Activated CD4-positive, alpha-beta T cell treated with anti-CD3 and anti-CD28 coated beads, Interleukin-2, Interleukin-6, amounts not matched to agents 100 ng/mL and 50 ng/mL, durations not matched to agents 16 hours and 8 hours (primary cell): ENCODE measurements at regions not wholly inside any gene's neighbourhood (a gene's known extent, or its start where the extent isn't known, plus 50 kb on each side); places are given as distances from the start of the nearest gene placed in this dataset.

Source experiments
- DNase-seq: peaks from one replicate; pipeline ENCODE4 v3.0.0-alpha.2; 2020

DNA sequence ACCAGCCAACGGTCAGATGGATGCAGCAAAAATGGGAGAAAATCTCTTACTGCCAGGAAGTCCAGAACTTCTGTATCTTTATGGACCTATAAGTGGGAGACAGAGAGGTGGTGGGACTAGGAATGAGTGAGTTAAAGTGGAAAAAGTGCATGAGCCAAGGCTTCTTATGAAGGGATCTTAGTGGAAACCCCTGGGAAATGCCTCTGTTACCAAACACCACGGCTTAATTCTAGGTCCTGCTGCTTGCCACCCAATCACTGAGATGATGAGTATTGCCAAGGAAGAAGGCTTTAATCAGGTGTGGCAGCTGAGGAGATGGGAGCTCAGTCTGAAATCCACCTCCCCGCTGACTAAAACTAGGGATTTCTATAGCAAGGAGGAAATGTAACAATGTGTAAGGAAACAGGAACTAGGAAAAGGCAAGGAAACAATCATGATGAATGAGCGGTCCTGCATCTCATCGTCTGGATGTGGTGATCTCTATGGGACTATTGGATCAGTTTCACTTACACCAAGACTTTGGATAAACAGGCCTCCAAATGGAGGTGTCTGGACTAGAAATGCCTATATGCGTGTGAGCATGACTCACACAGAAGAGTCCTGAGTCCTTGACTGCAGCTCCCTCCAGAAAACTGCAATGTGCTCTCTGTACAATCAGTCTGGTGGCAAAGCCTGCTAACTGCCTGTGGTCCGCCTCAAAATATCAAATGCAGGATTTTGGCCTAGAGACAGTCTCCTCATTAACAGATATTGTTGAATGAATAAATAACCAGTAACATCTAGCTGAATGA, 98.2 kb upstream of the PRR16 start:
- no peak for DNase-seq

DNA sequence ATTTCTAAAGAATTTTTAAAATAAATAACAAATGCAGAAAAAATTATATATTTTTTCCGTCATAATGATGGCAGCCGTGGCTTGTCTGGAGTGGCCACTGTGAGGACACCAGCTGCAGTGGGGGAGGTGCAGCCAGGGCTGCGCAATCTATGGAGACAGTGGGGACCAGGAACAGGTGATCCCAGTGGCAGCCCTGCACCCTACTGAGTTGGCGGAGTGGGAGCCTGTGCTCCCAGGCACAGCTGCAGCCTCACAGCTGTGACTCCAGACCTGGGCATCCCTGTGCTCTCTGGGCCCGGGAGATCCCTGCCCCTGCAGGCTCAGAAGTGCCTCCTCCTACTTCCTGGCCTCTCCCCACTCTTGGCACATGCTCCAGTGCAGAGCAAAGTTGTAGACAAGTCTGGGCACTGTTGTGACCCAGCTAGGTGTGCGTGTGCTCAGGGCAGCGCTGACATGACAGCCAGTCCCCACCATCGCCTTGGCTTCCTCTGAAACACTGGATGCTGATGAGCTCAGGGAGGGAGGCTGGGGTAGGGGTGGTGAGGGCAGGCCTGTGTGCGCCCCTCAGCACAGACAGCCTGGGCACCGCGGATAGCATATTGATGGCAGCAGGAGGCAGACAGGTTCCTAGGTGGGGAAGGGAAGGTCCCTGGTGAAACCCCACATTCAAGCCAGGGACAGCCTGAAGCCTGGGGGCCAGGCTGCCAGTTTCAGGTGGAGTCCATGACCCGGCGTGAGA, 96.0 kb upstream of the PRR16 start:
- no peak for DNase-seq

DNA sequence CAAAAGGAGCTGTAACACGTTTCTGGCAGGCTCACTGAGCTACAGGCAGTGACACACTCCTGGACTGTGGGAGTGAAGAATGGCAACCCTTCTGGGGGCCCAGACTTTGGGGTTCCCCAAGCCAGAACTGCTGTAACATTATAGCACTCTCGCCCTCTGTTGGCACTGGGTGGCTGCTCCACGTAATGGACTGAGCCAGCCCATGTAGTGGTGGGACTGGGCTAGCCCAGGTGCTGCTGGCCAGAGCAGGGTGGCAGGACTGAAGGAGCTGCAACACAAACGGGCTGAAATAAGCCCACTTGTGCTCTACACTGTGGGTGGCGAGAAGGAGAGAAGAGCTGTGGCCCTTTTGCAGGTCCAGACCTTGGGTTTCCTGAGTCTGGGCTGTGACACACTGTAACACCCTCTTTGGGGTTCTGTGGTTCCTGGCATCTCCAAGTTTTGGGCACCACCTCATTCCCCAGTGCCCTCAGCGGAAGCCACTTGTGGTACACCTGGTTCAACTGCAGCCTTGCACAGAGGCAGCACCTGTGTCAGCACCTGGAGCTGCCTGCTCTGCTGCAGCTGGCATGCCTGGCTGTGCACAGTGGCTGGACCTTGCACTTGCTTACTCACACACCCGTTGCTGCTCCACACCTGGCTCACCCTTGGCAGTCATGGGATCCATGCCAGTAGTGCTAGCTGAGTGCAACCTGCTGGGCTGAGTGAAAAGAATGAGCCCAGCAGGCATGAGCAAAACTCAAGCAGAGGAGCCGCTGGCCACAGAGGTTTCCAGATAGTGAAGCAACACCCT, 95.0 kb upstream of the PRR16 start:
- DNase-seq, result no peak

DNA sequence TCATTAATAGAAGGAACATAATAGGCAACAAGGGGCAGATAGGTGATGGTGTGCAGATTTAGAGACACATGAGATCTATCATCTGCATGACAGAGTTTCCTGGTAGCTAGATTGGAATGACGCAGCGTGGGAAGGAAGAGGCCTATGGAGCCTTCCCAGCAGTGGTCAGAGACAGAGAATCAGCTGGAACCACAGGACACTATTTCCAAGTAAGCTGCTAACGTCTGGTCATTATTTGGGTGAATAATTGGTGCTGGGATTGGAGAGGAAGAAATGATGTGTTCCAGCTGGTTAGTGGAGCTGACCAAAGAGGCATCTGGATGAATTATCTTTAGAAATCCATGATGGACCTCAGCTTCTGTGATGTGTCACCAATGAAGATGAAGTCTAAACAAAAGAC, 91.2 kb upstream of the PRR16 start:
- DNase-seq, result no peak

DNA sequence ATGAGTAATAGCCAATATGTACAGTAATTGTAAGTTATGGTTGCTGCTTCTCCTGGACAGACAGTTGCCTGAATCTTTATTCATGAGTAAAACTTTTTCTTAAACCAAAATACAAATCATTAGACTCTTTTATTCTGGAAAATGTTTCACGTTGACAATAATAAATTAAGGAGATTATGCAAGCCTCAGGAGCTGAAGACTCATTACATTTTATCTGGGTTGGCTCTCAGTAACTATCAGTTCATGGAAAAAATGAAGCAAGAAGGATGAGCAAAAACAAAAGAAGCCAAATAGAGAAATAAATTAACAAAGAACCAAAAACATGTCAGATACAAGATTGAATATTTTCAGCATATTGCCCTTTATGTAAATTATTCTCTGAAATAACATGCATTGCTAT, 88.9 kb upstream of the PRR16 start:
- DNase-seq, result no peak

DNA sequence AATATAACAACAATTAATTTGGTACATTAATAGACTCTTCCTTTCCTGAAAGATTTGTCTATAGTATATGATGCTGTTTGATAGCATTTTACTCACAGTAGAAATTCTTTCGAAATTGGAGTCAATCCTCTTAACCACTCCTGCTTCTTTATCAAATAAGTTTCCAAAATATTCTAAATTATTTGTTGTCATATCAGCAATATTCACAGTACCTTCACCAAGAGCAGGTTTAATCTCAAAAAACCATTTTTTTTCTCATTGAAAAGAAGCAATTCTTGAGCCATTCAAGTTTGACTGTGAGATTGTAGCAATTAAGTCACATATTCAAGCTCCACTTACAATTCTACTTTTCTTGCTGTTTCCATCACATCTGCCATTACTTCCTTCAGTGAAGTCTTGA, 83.5 kb upstream of the PRR16 start:
- no peak for DNase-seq

DNA sequence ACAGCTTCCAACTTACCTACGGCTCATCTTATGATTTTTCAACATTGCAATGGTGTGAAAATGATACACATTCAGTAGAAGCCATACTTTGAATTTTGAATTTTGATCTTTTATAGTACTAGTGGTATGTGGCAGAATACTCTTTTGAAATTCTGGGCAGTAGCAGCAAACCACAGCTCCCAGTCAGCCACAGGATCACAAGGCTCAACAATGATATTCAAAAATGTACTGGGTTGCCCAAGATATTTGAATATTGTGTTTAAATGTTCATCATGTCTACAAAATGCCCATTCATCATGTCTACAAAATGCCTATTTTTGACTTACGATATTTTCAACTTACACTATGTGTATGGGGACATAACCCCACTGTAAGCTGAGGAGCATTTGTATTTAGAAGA, 81.3 kb upstream of the PRR16 start:
- no peak for DNase-seq

DNA sequence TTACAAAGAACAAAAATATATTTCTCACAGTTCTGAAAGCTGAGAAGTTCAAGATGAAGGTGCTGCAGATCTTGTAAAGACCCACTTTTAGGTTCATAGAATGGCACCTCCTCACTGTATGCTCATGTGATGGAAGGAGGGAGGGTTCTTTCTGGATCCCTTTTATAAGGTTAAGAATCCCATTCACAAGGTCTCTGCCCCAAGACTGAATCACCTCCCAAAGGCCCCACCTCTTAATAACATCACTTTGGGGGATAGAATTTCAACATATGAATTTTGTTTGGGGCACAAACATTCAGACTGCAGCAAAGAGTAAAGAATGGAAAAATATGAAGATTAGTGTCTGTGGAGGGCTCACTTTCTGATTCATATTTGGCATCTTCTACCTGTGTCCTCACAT, 77.1 kb upstream of the PRR16 start:
- DNase-seq, result no peak

DNA sequence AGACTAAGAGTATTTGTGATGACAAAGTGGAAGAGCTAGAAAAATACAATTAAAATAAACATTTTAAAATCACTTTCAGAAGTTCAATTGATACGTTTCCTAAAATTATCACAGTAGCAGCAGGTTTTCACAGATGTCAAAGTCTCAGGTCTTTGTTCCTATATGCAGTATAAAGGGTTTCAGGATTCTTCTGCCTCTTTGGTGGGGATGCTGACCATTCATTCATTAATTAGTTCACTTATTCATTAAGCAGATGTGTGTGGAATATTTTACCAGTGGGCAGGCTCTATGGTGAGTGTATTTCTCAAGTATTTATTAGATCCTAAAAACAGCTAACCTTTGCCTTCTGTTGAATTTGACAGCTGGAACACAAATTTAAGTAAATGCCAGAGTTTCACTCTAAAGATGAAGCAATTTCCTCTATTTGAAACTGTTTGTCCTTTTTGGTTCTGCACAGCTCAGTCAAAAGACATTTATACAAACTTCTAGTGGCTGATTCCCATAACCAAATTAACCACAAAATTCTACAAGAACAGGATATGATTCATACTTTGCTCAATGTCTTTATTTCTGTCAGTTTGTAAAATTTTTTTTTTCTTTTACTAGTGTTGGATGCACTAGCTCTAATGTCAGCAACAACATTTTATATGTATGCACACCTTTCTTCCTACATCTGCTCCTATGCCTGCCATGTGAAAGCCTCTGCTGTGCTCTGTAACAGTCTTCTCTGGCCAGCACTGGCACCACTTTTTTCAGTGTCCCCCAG, 75.9 kb upstream of the PRR16 start:
- peak; percentile 35 for DNase-seq

DNA sequence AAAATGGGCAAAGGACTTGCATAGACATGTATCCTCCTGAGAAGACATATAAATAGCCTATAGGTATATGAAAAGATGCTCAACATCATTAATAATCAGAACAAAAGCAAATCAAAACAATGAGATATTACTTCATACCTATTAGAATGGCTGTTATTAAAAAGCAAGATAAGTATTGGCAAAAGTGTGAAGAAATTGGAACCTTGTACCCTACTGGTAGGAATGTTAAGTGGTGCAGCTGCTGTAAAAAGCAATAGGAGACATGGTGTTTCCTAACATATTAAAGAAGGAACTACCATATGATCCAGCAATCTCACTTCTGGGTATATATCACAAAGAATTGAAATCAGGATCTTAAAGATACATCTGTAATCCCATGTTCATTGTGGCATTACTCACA, 69.8 kb upstream of the PRR16 start:
- DNase-seq, result no peak

DNA sequence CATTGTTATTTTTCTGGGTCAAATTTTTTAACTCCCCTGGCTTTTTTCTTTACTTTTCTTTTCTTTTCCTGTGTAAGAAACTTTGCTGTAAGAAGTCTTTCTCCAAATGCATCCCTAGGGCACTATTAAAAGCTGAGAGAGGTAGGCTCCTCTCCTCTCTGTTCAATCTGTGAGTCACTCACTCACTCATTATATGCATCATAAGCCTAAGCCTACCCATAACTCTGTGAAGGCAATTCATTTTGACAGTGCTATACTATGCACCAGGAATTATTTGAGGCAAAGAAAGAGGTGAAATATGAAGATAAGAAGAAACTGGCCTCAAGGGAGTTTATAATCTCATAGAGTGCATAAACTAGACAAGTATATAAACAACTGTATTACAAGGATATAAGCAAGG, 67.9 kb upstream of the PRR16 start:
- DNase-seq, result no peak

DNA sequence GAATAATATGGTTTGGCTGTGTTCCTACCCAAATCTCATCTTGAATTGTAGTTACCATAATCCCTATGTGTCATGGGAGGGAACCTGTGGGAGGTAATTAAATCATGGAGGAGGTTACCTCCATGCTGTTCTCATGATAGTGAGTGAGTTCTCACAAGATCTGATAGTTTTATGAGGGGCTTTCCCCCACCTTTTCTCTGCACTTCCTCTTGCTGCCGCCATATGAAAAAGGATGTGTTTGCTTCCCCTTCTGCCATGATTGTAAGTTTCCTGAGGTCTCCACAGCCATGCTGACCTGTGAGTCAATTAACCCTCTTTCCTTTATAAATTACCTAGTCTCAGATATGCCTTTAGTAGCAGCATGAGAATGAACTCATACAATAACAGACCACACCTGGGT, 63.7 kb upstream of the PRR16 start:
- no peak for DNase-seq

DNA sequence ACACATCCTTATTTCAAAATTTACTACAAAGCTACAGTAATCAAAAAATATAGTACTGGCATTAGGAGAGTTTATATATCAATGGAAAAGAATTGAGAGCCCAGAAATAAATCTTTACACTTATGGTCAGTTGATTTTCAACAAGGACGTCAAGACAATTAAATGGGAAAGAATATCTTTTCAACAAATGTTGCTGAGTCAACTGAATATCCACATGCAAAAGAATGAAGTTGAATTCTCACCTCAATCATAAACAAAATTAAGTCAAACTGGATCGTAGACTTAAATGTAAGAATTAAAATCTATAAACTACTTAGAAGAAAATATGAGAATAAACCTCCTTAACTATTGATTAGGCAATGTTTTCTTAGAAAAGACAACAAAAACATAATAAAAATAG, 61.5 kb upstream of the PRR16 start:
- no peak for DNase-seq

DNA sequence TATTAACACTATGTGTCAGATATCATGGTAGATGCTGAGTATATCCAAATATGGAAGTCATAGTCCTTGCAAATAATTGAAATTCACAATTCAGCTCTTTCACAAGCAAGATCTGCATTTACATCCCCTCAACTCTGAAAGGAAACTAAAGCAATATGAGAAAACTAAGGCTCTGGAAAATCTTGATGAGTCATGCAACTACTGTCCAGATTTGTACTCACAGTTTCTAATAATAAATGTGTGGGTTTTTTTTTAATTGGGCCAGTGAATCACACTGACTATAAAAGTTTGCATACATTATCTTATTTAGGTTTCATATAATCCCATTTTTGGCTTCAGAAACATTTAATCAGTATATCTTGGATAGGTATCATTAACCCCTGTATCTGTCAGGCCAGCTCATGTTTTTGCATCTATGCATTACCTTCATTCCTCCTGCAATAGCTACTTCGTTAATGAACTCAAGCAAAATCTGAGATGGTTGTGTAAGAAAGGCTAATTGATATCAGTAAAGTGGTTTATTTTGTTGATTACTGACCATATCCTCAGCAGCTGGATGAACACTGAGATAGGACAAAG, 58.7 kb upstream of the PRR16 start:
- DNase-seq, result no peak

DNA sequence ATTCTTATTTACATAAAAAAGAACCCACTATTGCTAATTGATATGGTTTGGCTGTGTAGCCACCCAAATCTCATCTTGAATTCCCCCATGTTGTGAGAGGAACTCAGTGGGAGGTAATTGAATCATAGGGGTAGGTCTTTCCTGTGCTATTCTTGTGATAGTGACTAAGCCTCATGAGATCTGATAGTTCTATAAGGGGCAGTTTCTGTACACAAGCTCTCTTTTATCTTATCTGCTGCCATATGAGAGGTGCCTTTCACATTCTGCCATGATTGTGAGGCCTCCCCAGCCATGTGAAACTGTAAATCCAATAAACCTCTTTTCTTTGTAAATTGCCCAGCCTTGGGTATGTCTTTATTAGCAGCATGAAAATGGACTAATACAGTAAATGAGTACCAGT, 58.2 kb upstream of the PRR16 start:
- DNase-seq, result no peak

DNA sequence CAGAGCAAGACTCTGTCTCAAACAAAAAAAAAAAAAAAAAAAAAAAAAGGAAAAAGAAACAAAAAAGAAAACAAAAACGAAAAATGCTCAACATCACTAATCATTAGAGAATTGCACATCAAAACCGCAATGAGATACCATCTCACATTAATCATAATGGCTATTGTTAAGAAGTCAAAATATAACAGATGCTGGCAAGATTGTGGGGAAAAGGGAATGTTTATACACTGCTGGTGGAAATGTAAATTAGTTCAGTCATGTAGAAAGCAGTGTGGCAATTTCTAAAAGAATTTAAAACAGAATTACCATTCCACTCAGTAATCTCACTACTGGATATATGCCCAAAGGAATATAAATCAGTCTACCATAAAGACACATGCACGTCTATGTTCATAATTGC, 50.4 kb upstream of the PRR16 start:
- no peak for DNase-seq
